MM.1S (cell line): ENCODE measurements at regions not wholly inside any gene's neighbourhood (a gene's known extent, or its start where the extent isn't known, plus 50 kb on each side); places are given as distances from the start of the nearest gene placed in this dataset.

Source experiments
- DNase-seq: peaks from one replicate; pipeline ENCODE4 v3.0.0-alpha.2; 2015
- H2AFZ ChIP-seq: fragments of 300-600 bp; sonication (generic); 2 replicates; pipeline ENCODE4 v1.6.0; 2016; ENCODE audit warnings: antibody characterized with exemption, low read length
- H3F3A ChIP-seq: fragments of 300-600 bp; sonication (generic); 2 replicates; pipeline ENCODE4 v1.6.1; 2016; ENCODE audit warnings: mild to moderate bottlenecking, antibody characterized with exemption, low read length, moderate library complexity, mixed read lengths; ENCODE audit not compliant: insufficient read depth
- H3K27ac ChIP-seq: fragments of 300-600 bp; sonication (generic); 2 replicates; pipeline ENCODE4 v1.5.1; 2016; ENCODE audit warnings: mild to moderate bottlenecking, low read length
- H3K27me3 ChIP-seq: fragments of 300-600 bp; sonication (generic); replicated peaks from 2 replicates; pipeline ENCODE4 v1.6.0; 2016; ENCODE audit warnings: low read length; ENCODE audit not compliant: insufficient read depth
- H3K36me3 ChIP-seq: fragments of 300-600 bp; sonication (generic); replicated peaks from 2 replicates; pipeline ENCODE4 v1.6.1; 2016; ENCODE audit warnings: mild to moderate bottlenecking, low read length, mixed read lengths; ENCODE audit not compliant: insufficient read depth
- H3K4me1 ChIP-seq: fragments of 300-600 bp; sonication (generic); 2 replicates; pipeline ENCODE4 v1.6.1; 2016; ENCODE audit warnings: low read length, mixed read lengths
- H3K4me2 ChIP-seq: fragments of 300-600 bp; sonication (generic); 2 replicates; pipeline ENCODE4 v1.6.0; 2016; ENCODE audit warnings: low read depth, low read length
- H3K4me3 ChIP-seq: fragments of 300-600 bp; sonication (generic); 2 replicates; pipeline ENCODE4 v1.5.1; 2016; ENCODE audit warnings: low read length, mixed read lengths
- H3K79me2 ChIP-seq: fragments of 300-600 bp; sonication (generic); 2 replicates; pipeline ENCODE4 v1.6.1; 2016; ENCODE audit warnings: mixed run types, low read length, mixed read lengths
- H3K9ac ChIP-seq: fragments of 300-600 bp; sonication (generic); 2 replicates; pipeline ENCODE4 v1.6.1; 2016; ENCODE audit warnings: low read length, mixed read lengths
- H3K9me2 ChIP-seq: fragments of 300-600 bp; sonication (generic); replicated peaks from 2 replicates; pipeline ENCODE4 v1.6.1; 2016; ENCODE audit warnings: mild to moderate bottlenecking, low read length, mixed read lengths; ENCODE audit not compliant: insufficient read depth
- H3K9me3 ChIP-seq: fragments of 300-600 bp; sonication (generic); replicated peaks from 2 replicates; pipeline ENCODE4 v1.6.1; 2016; ENCODE audit warnings: mild to moderate bottlenecking, low read length, mixed read lengths; ENCODE audit not compliant: insufficient read depth
- H4K20me1 ChIP-seq: fragments of 300-600 bp; sonication (generic); 2 replicates; pipeline ENCODE4 v1.6.1; 2016; ENCODE audit warnings: mild to moderate bottlenecking, low read length, moderate library complexity, mixed read lengths; ENCODE audit not compliant: insufficient read depth
- CTCF ChIP-seq: fragments of 300-600 bp; sonication (generic); IDR thresholded peaks from 2 replicates; pipeline ENCODE4 v1.5.1; 2016; ENCODE audit warnings: antibody characterized with exemption, low read length, mixed read lengths
- EZH2 ChIP-seq: fragments of 300-600 bp; sonication (generic); optimal IDR thresholded peaks from 2 replicates; pipeline ENCODE3; 2017; ENCODE audit warnings: low read depth, mild to moderate bottlenecking, antibody characterized with exemption, low read length, mixed read lengths
- EZH2phosphoT487 ChIP-seq: fragments of 300-600 bp; sonication (generic); IDR thresholded peaks from 2 replicates; pipeline ENCODE4 v1.6.1; 2018; ENCODE audit warnings: antibody characterized with exemption, low read length

- no peaks in the 10 kb centered on the region for H3K4me1 ChIP-seq
- H3K27me3 ChIP-seq = no peaks in the 10 kb centered on the region
- no peaks in the 10 kb centered on the region for H3F3A ChIP-seq
- H3K9me3 ChIP-seq = no peaks in the 10 kb centered on the region
- H3K79me2 ChIP-seq = no peaks in the 10 kb centered on the region
- no peak overlapping the region for H3K27ac ChIP-seq
- no peak for TF ChIP-seq EZH2phosphoT487
- TF ChIP-seq CTCF = no peak
- TF ChIP-seq EZH2 = no peak
- H3K9ac ChIP-seq = no peak overlapping the region
- no peak overlapping the region for H2AFZ ChIP-seq
- no peaks in the 10 kb centered on the region for H3K36me3 ChIP-seq
- no peak overlapping the region for H3K4me3 ChIP-seq
- no peak overlapping the region for H3K4me2 ChIP-seq
- no peak for DNase-seq
- no peaks in the 10 kb centered on the region for H4K20me1 ChIP-seq
- no peaks in the 10 kb centered on the region for H3K9me2 ChIP-seq
These were observed 762.0 kb upstream of the PCDH10 start for GRCh38 chr4:132387060-132387459.

GRCh38 chr4:132395561-132395960 is 753.5 kb upstream of the PCDH10 start:
- no peak for TF ChIP-seq EZH2
- TF ChIP-seq EZH2phosphoT487 = no peak
- TF ChIP-seq CTCF = no peak
- H3K4me1 ChIP-seq = no peaks in the 10 kb centered on the region
- no peaks in the 10 kb centered on the region for H3K9me2 ChIP-seq
- no peak overlapping the region for H2AFZ ChIP-seq
- H4K20me1 ChIP-seq = no peaks in the 10 kb centered on the region
- no peaks in the 10 kb centered on the region for H3K9me3 ChIP-seq
- H3K4me3 ChIP-seq = no peak overlapping the region
- H3K79me2 ChIP-seq = no peaks in the 10 kb centered on the region
- no peak for DNase-seq
- H3K9ac ChIP-seq = no peak overlapping the region
- no peaks in the 10 kb centered on the region for H3F3A ChIP-seq
- H3K4me2 ChIP-seq = no peak overlapping the region
- no peaks in the 10 kb centered on the region for H3K36me3 ChIP-seq
- H3K27me3 ChIP-seq = no peaks in the 10 kb centered on the region
- H3K27ac ChIP-seq = no peak overlapping the region

GRCh38 chr4:132396636-132397035 is 752.5 kb upstream of the PCDH10 start:
- Histone ChIP-seq H3K9ac (no peak overlapping the region), H3K4me2 (no peak overlapping the region), H3K36me3 (no peaks in the 10 kb centered on the region), H3K79me2 (no peaks in the 10 kb centered on the region), H3K4me3 (no peak overlapping the region), H3K9me3 (no peaks in the 10 kb centered on the region), H3K27ac (no peak overlapping the region), H3K27me3 (no peaks in the 10 kb centered on the region), H3K4me1 (no peaks in the 10 kb centered on the region), H3F3A (no peaks in the 10 kb centered on the region), H3K9me2 (no peaks in the 10 kb centered on the region), H4K20me1 (no peaks in the 10 kb centered on the region), H2AFZ (no peak overlapping the region)
- TF ChIP-seq EZH2phosphoT487 = no peak
- TF ChIP-seq CTCF = no peak
- no peak for DNase-seq
